ENCODE measurements at regions not wholly inside any gene's neighbourhood (a gene's known extent, or its start where the extent isn't known, plus 50 kb on each side); places are given as distances from the start of the nearest gene placed in this dataset.

GRCh38 chr10:111773950-111774349, 409.6 kb downstream of the GPAM start:
- no peaks in the 10 kb centered on the region for H3K4me1 ChIP-seq (ENCODE audit: insufficient read depth, low read length)
- H4K91ac ChIP-seq (ENCODE audit: insufficient read length, low read depth, low read length) = no peak overlapping the region
- H3K9ac ChIP-seq (ENCODE audit: extremely low read depth, insufficient read length, low read length) = no peak overlapping the region
- H3K79me1 ChIP-seq (ENCODE audit: insufficient read depth, low read depth, low read length, poor library complexity, severe bottlenecking) = no peaks in the 10 kb centered on the region
- no peak overlapping the region for H3K56ac ChIP-seq (ENCODE audit: insufficient read length, low read depth, low read length)
- no peaks in the 10 kb centered on the region for H3K9me3 ChIP-seq (ENCODE audit: control insufficient read depth, low read depth, low read length)
- no peak overlapping the region for H3K18ac ChIP-seq (ENCODE audit: insufficient read length, low read depth, low read length)
- H4K8ac ChIP-seq (replicated peaks; ENCODE audit: insufficient read length, low read depth, low read length) = no peak overlapping the region
- no CpG with 5 or more reads among the region's 1 CpG for WGBS (ENCODE audit: extremely low coverage, insufficient read length, low lambda C conversion rate)
- H2BK120ac ChIP-seq (ENCODE audit: low read depth, low read length, poor library complexity, severe bottlenecking) = no peak overlapping the region
- no peak for DNase-seq
- H3K36me3 Mint-ChIP-seq (ENCODE audit: insufficient read depth in 1 of 3, low read depth in 3 of 3) = no peaks in the 10 kb centered on the region
- no peaks in the 10 kb centered on the region for H3K79me2 ChIP-seq (ENCODE audit: insufficient read depth, low read length)
- H2BK20ac ChIP-seq (ENCODE audit: low read depth, low read length, poor library complexity, severe bottlenecking) = no peak overlapping the region
- no peaks in the 10 kb centered on the region for H3K27me3 Mint-ChIP-seq (ENCODE audit: low read depth)
- TF ChIP-seq, protein P1, sequence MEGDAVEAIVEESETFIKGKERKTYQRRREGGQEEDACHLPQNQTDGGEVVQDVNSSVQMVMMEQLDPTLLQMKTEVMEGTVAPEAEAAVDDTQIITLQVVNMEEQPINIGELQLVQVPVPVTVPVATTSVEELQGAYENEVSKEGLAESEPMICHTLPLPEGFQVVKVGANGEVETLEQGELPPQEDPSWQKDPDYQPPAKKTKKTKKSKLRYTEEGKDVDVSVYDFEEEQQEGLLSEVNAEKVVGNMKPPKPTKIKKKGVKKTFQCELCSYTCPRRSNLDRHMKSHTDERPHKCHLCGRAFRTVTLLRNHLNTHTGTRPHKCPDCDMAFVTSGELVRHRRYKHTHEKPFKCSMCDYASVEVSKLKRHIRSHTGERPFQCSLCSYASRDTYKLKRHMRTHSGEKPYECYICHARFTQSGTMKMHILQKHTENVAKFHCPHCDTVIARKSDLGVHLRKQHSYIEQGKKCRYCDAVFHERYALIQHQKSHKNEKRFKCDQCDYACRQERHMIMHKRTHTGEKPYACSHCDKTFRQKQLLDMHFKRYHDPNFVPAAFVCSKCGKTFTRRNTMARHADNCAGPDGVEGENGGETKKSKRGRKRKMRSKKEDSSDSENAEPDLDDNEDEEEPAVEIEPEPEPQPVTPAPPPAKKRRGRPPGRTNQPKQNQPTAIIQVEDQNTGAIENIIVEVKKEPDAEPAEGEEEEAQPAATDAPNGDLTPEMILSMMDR (conservative IDR thresholded peaks at IDR 0.05) = no peak
- no peak overlapping the region for H3K4me2 ChIP-seq (ENCODE audit: insufficient read depth, insufficient read length, low read length)
- peaks cover 0 to 3% of the 10 kb centered on the region in 2 experiments; a peak in 1 of 5 replicates for H3K9me3 Mint-ChIP-seq
- H2BK5ac ChIP-seq (ENCODE audit: insufficient read length, low read length) = no peak overlapping the region
- peaks cover 3% of the 10 kb centered on the region for H3K23me2 ChIP-seq (ENCODE audit: insufficient read length, low read depth, low read length, poor library complexity, severe bottlenecking)
- H3K14ac ChIP-seq (ENCODE audit: insufficient read depth, low read length) = no peak overlapping the region
- H4K5ac ChIP-seq (ENCODE audit: insufficient read length, low read depth, low read length) = no peak overlapping the region
- H3K27ac ChIP-seq (ENCODE audit: insufficient read length, low read depth, low read length) = no peak overlapping the region
- H3K4ac ChIP-seq (ENCODE audit: low read depth, low read length) = no peak overlapping the region
- no peak overlapping the region for H3K27ac Mint-ChIP-seq
- no peak overlapping the region for H2BK15ac ChIP-seq (ENCODE audit: low read depth, low read length)
- no peak overlapping the region for H2AFZ ChIP-seq (ENCODE audit: low read length)
- peaks cover 0 to 5% of the 10 kb centered on the region in 2 experiments; a peak in 1 of 4 replicates for H3K4me1 Mint-ChIP-seq
- H3K27me3 ChIP-seq (ENCODE audit: insufficient read depth, low read length) = no peaks in the 10 kb centered on the region
- H2AK5ac ChIP-seq (ENCODE audit: insufficient read length, low read length) = no peak overlapping the region
- H3K23ac ChIP-seq (ENCODE audit: insufficient read length, low read depth, low read length) = no peak overlapping the region
- H2BK12ac ChIP-seq (ENCODE audit: insufficient read length, low read depth, low read length) = no peak overlapping the region
- H3T11ph ChIP-seq (ENCODE audit: low read length) = no peak overlapping the region
- H3K4me3 Mint-ChIP-seq = no peak overlapping the region
- no peaks in the 10 kb centered on the region for H4K20me1 ChIP-seq (ENCODE audit: control insufficient read depth, insufficient read depth, insufficient read length)
